Fibroblast of gingiva (primary cell): ENCODE measurements at regions not wholly inside any gene's neighbourhood (a gene's known extent, or its start where the extent isn't known, plus 50 kb on each side); places are given as distances from the start of the nearest gene placed in this dataset.
"Not testable (repeated sequence)": the region's sequence is repeated elsewhere in the genome, so short reads cannot be mapped to it uniquely, and the experiment has no call there.

ENCODE experiments used
- DNase-seq: peaks from one replicate; pipeline ENCODE4 v3.0.0-alpha.2; 2011; ENCODE audit warnings: low read depth

DNA sequence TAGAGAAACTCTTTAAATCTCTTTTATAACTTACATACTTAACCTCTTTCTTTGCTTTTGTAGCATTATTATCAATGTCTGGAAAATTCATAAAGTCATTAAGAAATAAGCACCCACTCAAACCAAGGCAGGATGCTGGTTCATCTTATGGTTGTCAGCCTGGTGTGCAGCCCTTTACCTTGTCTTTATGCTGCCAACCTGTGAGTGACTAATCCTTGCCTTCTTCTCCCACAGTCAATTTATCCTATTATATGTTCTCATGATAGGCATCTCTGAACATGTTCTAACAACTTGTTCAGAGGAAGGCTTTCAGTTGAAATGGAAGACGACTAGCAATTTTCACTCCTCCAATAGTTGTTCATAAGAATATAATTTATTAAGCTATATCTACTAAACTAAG, 186.9 kb upstream of the CAND1 start:
- no peak for DNase-seq

DNA sequence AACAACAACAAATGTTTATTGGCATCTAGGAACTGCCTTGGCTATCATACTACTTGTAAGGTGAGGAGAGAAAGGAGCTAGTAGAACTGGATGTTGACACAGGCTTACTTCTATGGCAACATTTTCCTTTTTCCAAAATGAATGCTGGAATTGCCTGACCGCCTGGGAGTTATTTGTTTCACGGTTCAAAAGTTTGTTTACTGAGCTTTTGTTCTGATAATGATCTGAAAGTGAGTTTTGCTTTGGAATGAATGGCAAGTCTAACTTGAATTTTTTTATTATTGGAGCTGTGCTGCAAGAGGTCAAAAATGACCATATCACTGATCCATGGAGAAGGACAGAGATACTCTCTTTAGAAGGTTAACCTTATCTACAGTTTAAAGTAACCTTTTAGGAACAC, 183.5 kb upstream of the CAND1 start:
- no peak for DNase-seq

DNA sequence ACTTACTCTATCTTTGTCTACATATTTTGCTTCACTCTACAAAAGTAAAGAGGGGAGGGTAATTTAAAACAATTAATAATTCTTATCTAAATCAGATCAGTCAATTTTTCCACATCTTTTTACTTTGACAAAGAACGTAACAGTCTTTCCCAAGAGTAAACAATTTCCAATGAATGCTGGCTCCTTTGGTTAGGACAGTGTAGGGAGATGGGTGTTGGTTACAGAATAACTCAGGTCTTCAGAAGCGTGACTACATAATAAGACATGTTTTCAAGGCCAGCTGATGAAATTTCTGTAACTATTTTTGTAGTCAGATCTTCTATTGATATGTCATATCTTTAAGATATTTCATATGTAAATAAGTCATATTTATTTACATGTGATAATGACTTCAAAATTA, 183.0 kb upstream of the CAND1 start:
- no peak for DNase-seq

DNA sequence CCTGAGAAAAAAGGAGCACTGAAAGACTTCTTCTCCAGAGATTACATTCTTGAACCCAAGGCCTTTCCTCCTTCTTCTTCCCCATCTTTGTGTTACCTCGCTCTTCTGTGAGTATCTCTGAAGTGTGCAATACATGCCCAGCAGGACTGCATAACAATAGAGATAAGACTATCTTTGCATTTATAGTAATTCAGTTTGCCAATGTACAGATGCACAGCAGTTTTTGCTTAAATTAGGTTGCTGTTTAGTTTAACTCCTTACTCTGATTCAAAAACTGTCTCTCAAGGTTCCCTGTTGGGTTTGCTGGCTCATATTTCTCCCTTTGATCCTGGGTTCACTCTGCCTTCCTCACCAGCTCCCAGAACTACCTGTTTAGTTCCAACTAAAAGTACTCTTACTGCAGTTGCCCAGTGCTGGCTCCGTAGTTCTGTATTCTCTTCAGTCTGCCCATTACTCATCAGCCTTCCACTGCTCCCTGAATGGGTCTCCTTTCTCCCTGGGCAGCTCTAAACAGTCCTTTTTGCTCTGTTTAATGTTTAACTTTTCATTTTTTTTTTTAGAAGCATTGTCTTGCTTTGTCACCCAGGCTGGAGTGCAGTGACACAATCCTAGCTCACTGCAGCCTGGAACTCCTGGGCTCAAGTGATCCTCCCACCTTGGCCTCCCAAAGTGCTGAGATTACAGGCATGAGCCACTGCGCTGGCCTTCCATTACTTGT, 180.6 kb upstream of the CAND1 start:
- no peak for DNase-seq

DNA sequence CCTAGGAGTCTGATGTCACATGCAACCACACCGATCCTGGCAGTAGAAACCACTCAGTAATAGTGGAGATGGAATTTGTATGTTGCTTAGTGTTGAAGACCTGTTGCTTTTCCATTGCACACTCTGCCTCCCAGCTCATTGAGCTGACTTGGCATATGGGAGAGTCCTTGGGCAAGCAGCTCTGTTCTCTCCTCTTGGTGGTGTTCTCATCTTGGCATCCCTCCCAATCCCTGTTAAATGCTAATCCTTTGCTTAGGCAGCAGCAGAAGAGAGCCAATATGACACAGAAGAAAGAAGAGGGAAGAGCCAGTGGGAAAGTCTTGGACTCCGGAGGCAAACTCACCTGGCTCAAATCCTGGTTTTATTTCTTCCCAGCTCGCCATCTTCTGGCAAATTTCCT, 178.0 kb upstream of the CAND1 start:
- DNase-seq = no peak

DNA sequence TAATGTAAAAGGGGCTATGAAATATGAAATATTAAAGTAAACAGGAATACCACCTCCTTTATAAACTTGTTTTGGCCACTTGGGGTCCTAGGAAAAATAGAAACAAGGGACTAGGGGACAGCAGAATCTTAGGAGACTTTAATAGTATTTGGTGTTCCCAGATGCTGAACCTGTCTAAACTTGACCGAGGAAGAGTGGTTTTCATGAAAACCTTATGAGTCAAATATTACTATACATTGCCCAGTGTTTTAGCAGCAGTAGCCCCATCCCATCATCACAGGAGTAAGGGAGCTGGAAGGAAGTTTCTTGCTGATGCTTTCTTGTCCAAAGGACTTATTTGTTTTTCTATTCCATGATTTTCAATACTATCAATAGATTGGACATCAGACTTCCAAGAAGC, 177.5 kb upstream of the CAND1 start:
- no peak for DNase-seq

DNA sequence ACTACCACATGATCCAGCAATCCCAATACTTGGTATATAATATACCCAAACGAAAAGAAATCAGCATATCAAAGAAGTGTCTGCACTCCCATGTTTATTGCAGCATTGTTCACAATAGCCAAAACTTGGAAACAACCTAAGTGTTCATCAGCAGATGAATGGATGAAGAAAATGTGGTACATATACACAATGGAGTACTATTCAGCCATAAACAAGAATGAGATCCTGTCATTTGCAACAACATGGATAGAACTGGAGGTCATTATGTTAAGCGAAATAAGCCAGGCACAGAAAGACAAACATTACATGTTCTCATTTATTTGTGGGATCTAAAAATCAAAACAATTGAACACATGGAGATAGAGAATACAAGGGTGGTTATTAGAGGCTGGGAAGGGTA, 176.2 kb upstream of the CAND1 start:
- DNase-seq = not testable (repeated sequence)

DNA sequence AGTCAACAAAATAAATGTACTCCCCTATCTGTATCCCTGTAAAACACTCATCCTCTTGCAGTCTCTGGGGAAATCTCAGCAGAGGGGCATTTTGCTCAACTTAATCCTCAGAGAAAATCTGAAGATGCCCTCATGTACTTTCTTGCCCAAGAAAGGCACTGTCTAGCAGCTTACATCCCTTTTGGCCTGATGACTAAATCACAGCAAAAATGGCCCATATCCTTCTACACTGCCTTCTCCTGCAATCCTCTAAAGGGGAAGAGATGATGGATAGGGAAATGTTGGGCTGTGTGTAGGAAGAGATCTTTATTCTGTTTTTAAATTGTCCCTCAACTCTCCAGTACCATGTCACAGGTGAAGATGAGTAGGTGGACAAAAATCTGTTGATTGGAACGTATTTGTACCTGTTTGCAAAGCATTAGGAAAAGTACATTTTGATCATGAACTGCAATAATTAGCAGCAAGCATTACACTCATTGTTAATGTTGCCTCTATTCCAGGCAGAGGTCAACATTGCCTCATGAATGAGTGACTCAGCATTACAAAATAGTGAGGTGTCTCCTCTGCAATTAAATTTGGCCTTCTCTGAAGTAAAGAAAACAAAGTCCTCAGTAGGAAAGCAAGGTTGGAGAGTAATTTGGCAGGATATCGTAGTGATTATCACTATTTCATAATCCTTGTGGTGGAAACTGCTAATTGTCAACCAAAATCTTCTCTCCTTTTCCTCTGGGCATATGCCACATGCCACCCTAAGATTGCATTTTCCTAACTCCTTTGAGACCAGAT, 172.4 kb upstream of the CAND1 start:
- no peak for DNase-seq

DNA sequence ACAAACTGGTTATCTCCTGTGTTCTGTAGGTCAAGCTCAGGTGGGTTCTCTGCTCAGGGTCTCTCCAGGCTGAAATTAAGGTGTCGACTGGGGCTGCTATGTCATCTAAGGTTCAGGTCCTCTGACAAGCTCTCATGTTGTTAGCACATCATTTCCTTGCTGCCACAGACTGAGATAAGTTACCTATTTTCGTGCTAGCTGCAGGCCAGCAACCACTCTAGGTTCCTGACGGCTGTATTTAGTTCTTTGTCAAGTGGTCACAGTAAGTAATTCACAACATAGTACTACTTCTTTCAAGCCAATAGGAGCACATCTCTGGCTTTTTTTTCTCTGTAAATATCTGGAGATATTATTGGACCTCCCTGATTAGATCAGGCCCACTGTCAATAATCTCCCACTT, 169.3 kb upstream of the CAND1 start:
- DNase-seq = no peak

DNA sequence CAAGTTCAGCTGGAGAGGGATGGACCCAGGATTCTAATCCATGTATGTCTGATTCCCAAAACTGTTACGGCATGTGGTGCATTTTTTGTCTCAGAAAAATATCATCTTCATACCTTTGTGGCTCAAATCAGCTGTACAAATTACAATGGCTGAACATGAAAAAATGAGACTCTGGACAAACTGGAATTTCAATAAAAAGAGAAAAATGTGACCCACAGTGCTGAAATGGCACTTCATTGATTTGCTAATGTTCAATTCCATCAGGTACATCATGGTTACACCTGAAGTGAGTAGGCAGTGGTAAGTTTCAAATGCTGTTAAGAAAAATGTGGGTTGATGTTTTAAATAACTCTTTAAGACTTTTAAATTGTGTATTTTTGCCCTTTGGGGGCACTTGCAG, 165.6 kb upstream of the CAND1 start:
- no peak for DNase-seq

DNA sequence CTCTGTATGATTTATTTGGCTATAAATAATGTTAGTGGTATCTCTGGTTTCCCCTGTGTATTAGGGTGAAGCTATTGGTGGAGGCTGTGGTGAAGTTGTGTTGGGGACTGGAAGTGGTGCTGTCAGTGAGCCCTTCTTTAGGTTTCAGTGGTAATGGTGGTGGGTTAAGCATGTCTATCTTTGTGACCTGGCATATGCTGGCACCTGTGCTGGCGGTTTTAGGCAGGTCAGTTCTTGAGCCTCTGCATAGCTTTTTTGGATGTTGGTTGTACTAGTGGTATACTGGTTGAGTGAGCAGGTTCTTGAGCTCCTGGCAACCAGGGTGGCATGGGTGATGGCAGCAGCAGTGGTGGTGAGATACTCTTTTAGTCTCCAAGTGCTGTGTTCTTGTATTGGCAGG, 161.9 kb upstream of the CAND1 start:
- no peak for DNase-seq

DNA sequence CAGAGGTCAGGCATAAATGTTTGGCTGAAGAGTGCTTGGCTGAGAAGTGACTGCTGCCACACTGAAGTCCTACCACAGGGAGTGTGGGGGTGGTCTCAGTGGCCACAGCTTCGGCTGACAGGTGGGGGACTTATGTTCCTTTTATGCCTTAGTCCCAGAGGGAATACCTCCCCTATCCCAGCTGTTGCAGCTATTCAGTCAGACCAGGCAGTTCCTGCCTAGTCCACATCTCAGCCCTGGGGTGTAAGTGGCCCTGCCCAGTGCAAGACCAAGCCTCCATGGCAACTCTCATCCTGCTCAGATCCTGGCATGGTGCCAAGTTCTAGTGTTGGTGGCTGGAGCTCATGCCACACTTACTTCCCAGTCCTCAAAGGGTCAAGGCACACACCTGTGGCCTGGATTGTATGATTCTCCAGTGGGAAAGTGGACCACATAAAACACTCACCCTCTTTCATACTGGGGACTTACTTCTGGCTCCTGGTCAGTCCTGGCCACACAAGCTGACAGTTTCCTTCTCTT, 161.3 kb upstream of the CAND1 start:
- no peak for DNase-seq

DNA sequence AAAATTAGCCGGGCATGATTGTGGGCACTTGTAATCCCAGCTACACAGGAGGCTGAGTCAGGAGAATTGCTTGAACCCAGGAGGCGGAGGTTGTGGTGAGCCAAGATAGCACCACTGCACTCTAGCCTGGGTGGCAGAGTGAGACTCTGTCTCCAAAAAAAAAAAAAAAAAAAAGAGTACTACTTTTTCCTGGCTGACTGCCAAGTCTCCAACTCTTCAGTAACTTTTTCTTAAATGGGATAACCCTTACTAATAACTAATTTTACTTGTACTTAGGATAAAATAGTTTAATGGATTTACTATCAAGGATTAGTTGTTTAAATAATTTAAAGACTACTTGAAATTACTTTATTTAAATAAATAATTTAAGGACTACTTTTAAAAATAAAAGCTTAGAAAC, 158.8 kb upstream of the CAND1 start:
- DNase-seq = not testable (repeated sequence)

DNA sequence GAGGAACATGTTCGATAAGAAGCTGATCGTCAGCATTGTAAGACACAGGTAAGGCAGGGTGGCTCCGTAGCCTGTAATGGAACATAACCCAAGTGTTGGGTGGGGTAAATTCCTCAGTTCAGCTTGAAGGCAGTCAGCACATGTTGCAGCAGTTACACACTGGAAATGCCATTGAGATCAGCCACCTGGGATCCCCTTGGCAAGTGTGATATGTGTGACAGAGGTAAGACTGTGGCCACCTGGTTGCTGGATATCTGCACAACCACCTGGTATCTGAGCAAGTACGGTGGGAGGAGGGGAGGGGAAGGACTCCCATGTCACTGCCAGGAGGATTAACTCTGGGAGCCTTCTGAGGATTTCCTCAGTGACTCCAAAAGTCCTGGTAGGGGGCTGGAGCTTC, 158.0 kb upstream of the CAND1 start:
- no peak for DNase-seq

DNA sequence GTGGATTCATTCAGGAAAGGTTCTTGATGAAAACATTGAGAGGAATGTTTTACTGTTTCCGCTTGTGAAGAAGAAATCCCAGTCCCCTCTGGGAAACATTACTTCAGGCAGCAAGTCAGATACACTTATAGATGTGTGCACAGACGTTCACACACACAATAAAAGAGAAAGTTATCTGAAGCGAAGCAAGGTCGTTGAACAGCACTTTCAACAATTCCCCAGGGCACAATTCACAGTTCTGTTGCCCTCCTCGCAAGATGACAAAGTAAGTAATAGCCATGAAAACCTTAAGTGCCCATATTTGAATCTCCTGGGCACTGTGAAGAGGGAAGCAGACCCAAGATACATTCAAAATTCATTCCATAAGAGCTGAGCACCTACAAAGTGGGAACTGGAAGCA, 156.6 kb upstream of the CAND1 start:
- DNase-seq = no peak

DNA sequence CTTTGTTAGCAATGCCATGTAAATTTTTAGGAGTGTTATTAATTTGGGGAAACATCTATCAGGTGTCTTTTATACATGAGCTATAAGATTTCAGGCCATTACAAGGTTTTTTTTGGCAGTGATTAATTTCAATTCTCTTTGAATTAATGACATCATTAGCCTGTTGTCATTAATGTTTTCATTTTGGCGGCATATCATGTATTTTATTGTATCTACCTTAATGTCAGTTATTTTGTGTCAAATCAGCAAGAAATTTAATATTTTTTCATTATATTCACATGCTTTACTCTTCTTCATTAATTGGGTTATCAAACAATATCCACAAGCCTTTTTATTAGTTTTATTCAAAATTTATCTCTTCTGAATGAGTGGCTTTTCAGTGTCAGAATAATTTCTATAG, 153.0 kb upstream of the CAND1 start:
- no peak for DNase-seq

DNA sequence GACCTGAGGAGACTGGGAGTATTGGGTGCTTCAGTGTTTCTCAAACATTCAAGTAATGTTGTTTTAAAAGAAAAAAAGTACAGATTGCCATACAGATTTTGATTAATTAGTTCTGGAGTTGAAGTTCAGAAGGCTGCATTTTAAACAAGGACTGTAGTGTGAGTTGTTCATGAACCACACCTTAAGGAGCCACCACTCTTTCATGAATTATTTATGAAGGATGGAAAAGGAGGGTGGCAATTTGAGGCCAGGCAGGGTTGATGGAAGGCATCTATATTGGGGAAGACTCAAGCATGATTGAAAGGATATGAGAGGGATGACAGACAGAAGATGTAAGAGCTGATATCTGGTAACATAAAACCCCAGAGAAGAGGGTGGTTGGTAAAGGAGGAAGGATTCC, 146.6 kb upstream of the CAND1 start:
- no peak for DNase-seq

DNA sequence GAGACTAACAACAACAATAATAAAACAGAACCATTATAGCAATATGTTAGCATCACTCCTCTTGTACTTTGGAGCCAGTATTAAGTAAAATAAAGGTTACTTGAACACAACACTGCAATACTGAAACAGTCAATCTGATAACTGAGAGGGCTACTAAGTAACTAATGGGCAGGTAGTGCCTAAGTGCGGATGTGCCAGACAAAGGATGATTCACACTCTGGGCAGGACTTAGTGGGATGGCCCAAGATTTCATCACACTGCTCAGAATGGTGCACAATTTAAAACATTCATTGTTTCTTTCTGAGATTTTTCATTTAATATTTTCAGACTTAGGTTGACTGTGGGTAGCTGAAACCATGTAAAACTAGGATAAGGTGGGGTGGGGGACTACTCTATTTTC, 131.9 kb upstream of the CAND1 start:
- no peak for DNase-seq

DNA sequence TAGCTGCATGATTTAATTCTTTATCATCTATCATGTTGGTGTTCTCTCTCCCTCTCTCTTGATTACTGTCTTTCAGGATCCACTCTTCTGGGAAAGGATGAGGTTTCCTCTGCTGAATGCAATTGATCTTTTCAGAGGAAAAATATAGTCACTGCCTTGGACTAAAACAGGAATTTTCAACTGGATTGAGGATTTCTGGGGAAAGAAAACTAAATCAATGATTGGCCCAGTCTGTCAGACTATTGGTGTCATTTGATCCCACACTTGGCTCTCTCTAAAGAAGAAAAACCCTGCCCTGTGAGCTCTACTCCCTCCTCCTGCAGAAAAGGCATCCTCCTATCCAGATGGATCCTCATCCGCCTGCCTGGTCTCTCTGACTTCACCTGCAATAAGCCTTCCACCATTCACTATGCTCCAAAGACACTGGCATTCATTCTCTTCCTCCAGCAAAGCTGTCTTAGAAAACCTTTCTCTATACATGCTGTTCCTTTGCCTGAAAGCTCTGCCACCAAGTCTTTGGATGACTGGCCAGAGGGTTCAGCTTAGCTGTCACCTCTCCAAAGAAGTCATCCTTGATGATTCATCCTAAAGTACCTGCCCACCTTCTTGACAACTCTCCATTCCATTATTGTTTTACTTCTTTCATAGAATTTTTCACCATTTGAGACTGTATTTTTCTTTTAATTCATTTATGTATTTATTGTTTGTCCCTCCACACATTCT, 127.7 kb upstream of the CAND1 start:
- no peak for DNase-seq

DNA sequence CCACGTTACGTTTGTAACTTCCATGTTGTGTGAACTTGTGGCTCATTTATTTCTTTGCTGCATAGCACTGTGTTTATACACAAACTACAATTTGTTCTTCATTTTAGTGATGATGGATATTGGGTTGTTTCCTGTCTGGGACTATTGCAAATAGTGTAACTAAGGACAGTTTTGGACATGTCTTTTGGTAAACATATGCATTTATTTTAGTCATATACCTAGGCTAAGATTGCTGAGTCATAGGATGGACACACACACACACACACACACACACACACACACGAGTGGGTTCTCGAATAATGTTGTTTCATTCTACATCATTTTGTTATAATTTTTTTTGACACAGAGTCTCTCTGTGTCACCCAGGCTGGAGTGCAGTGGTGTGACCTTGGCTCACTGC, 123.5 kb upstream of the CAND1 start:
- DNase-seq = no peak

DNA sequence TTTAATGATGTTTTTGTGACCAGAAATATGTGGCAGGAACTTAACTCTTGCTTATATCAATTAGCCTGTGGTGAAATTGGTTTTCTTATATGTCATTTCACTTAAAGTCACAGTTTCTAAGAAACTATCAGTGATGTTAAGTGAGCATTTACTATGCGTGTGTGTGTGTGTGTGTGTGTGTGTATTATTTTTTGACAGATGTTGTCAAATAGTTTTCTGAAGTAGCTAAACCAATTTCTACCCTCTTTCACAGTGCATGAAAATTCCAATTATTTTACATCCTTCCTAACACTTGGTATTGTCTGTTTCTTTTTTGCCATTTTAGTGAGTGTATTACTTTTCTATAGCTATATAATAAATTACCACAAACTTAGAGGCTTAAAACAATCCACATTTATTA, 122.1 kb upstream of the CAND1 start:
- no peak for DNase-seq

DNA sequence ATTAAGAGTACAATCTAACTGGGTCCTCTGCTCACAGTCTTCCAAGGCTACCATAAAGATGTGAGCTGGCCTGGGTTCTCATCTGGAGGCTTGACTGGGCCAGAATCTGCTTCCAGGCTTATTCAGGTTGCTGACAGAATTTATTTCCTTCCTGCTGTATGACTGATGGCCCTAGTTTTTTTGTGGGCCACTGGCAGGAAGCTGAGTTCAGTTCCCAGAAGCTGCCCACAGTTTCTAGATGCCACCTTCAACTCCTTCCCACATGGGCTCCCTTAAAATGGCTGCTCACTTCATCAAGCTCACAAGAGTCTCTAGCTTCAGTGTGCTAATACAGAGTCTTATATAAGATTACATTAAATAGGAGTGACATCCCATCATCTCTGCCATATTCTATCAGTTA, 121.7 kb upstream of the CAND1 start:
- no peak for DNase-seq

DNA sequence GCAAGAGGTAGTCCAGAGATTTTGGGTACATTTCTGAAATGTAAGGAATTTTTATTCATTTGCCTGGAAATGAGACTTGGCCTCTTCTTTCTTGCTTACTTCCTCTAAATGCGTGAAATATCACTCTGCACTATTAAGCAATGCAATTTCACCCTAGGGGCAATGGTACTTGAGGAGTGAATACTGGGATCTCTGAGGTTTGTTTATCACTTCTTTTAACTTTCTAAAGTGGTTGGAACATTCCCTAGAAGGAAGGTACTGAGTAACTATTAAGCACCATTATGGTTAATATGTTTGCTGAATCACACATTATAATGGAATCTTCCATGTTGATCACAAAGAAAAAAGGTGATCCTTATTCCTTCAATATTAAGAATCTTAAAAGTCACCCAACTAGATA, 120.9 kb upstream of the CAND1 start:
- no peak for DNase-seq
